Spleen (tissue), 11 donors: ENCODE measurements at regions not wholly inside any gene's neighbourhood (a gene's known extent, or its start where the extent isn't known, plus 50 kb on each side); places are given as distances from the start of the nearest gene placed in this dataset.
"Not testable (repeated sequence)": the region's sequence is repeated elsewhere in the genome, so short reads cannot be mapped to it uniquely, and the experiment has no call there.

Source experiments
- DNase-seq: peaks from one replicate; pipeline ENCODE4 v3.0.0-alpha.2; 2020
- H3K27ac ChIP-seq, 8 donors: fragments of 200-600 bp; sonication (generic) in 7 of 8; 1 replicate in 4 of 8; 2 replicates in 4 of 8; pipeline versions ENCODE4 v1.5.0 to v1.8.0; 2016 to 2021; ENCODE audit warnings: inconsistent platforms in 4 of 8, mild to moderate bottlenecking in 4 of 8, moderate library complexity in 1 of 8
- H3K27me3 ChIP-seq, 7 donors: fragments of 200-600 bp; sonication (generic) in 6 of 7; replicated peaks in 1 of 7; 1 replicate in 4 of 7; 2 replicates in 3 of 7; pipeline versions ENCODE4 v1.5.0 to v1.8.0; 2016 to 2021; ENCODE audit warnings: inconsistent platforms in 3 of 7, mild to moderate bottlenecking in 1 of 7
- H3K36me3 ChIP-seq, 6 donors: fragments of 200-600 bp; sonication (generic) in 5 of 6; 1 replicate in 4 of 6; 2 replicates in 2 of 6; pipeline versions ENCODE4 v1.5.0 to v1.8.0; 2016 to 2021; ENCODE audit warnings: inconsistent platforms in 2 of 6
- H3K4me1 ChIP-seq, 6 donors: fragments of 200-600 bp; sonication (generic) in 5 of 6; 1 replicate in 3 of 6; 2 replicates in 3 of 6; pipeline versions ENCODE4 v1.5.0 to v1.8.0; 2016 to 2021; ENCODE audit warnings: inconsistent platforms in 3 of 6
- H3K4me3 ChIP-seq, 8 donors: fragments of 200-600 bp; sonication (generic) in 7 of 8; 1 replicate in 4 of 8; 2 replicates in 4 of 8; pipeline versions ENCODE4 v1.5.0 to v1.8.0; 2016 to 2021; ENCODE audit warnings: inconsistent platforms in 4 of 8, mild to moderate bottlenecking in 4 of 8, moderate library complexity in 2 of 8
- H3K9me3 ChIP-seq, 8 donors: fragments of 200-600 bp; sonication (generic) in 7 of 8; 1 replicate in 4 of 8; 2 replicates in 4 of 8; pipeline versions ENCODE4 v1.5.0 to v1.8.0; 2016 to 2021; ENCODE audit warnings: inconsistent platforms in 4 of 8
- POLR2A ChIP-seq, 3 donors: fragments of 450-650 bp; IDR thresholded peaks; one replicate each; pipeline ENCODE4 v1.5.1; 2017; ENCODE audit warnings: antibody characterized with exemption in 3 of 3, mild to moderate bottlenecking in 1 of 3
- POLR2AphosphoS5 ChIP-seq, 3 donors: sonication (generic); formaldehyde crosslinking; IDR thresholded peaks; one replicate each; pipeline ENCODE4 v1.5.1; 2017; ENCODE audit warnings: antibody characterized with exemption in 3 of 3
- WGBS, 5 donors: extraction: QIAGEN DNeasy Blood & Tissue Kit in 3 of 5; methylation state at CpG; one replicate each; pipeline versions ENCODE4 v1.1.5 to v1.1.7; 2013 to 2018; 5-methylcytosine and 5-hydroxymethylcytosine counted together
- intact Hi-C: fragments of 100-400 bp; cut with DNase I; formaldehyde crosslinking; loops from one replicate; pipeline ENCODE4 v1.15.0; 2023; ENCODE audit warnings: low total_unique reads
- TF ChIP-seq, protein P1 (sequence below), 11 experiments: fragments of 200-600 bp in 7 of 11; fragments of 450-650 bp in 4 of 11; sonication (generic) in 4 of 11; IDR thresholded peaks in 8 of 11; conservative IDR thresholded peaks in 3 of 11; 1 replicate in 7 of 11; 2 replicates in 4 of 11; pipeline versions ENCODE4 v1.4.0 to v1.8.0; 2016 to 2021; ENCODE audit warnings: antibody characterized with exemption in 11 of 11, inconsistent platforms in 4 of 11, mild to moderate bottlenecking in 1 of 11
- donor health status: healthy with polysubstance abuse.
- donor health status: DM: no; HTN: no; CAD: no; lungs with moderate emphysema.
- donor health status: DM: no; HTN: no; CAD: no.
- donor health status: Bipolar disorder and iron deficiency.
- donor health status: healthy.
- donor health status: DM: no; HTN: no; CAD: no.
- donor health status: DM: yes; HTN: yes; CAD: no.

DNA sequence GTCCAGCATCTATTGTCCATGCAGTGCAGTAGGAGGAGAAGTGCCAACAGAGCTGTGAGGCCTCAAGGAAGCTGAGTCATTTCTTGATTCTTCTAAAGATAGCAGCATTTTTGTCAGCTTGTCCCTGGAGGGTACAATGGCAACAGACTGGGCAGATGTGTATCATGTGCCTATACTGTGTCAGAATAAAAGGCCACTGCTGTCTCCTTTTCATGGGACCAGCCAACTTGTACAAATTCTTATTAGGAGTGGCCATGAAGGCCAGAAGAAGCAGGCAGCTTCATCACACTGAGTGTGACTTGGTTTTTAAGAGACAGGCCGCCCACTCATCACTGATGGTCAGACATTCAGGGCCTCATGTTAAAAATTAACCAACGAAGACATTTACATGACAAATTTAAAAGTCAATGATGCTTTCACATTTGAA lies 185.0 kb upstream of the FAM241A start:
- H3K36me3 ChIP-seq = no peaks in the 10 kb centered on the region
- intact Hi-C loops = no loop called here
- no peak for DNase-seq
- no peak overlapping the region for H3K27ac ChIP-seq
- no peak for TF ChIP-seq POLR2A (IDR thresholded peaks at IDR 0.05)
- TF ChIP-seq, protein P1, sequence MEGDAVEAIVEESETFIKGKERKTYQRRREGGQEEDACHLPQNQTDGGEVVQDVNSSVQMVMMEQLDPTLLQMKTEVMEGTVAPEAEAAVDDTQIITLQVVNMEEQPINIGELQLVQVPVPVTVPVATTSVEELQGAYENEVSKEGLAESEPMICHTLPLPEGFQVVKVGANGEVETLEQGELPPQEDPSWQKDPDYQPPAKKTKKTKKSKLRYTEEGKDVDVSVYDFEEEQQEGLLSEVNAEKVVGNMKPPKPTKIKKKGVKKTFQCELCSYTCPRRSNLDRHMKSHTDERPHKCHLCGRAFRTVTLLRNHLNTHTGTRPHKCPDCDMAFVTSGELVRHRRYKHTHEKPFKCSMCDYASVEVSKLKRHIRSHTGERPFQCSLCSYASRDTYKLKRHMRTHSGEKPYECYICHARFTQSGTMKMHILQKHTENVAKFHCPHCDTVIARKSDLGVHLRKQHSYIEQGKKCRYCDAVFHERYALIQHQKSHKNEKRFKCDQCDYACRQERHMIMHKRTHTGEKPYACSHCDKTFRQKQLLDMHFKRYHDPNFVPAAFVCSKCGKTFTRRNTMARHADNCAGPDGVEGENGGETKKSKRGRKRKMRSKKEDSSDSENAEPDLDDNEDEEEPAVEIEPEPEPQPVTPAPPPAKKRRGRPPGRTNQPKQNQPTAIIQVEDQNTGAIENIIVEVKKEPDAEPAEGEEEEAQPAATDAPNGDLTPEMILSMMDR (IDR thresholded peaks at IDR 0.05 in 8 of 11, conservative IDR thresholded peaks at IDR 0.05 in 3 of 11) = no peak
- no peak for TF ChIP-seq POLR2AphosphoS5 (IDR thresholded peaks at IDR 0.05)
- H3K9me3 ChIP-seq = no peaks in the 10 kb centered on the region
- H3K27me3 ChIP-seq = no peaks in the 10 kb centered on the region
- WGBS, 5 donors = 67 to 92% (median 81%) methylated on average over 2 of the region's 2 CpGs
- no peak overlapping the region for H3K4me3 ChIP-seq
- no peaks in the 10 kb centered on the region for H3K4me1 ChIP-seq

DNA sequence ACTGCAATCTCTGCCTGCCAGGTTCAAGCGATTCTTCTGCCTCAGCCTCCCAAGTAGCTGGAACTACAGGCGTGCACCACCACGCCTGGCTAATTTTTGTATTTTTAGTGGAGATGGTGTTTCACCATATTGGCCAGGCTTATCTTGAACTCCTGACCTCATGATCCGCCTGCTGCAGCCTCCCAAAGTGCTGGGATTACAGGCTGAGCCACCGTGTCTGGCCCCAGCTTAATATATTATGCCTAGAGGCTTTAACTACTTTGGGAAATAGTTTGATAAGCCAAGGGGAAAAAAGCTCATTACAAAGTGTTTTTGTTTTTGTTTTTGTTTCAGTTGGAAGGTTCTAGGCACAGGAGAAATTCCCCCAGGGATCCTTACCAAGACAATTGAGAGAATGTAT lies 184.2 kb upstream of the FAM241A start:
- DNase-seq, H3K27me3 ChIP-seq, H3K9me3 ChIP-seq, H3K4me3 ChIP-seq, H3K4me1 ChIP-seq, H3K27ac ChIP-seq, intact Hi-C loops, H3K36me3 ChIP-seq: not testable (repeated sequence)
- WGBS, 5 donors = 79 to 93% (median 83%) methylated on average over 5 of the region's 5 CpGs

GRCh38 chr4:111961809-111962208 lies 183.4 kb upstream of the FAM241A start:
- no peaks in the 10 kb centered on the region for H3K9me3 ChIP-seq
- intact Hi-C loops = no loop called here
- no peaks in the 10 kb centered on the region for H3K4me1 ChIP-seq
- no peaks in the 10 kb centered on the region for H3K36me3 ChIP-seq
- H3K27ac ChIP-seq = no peak overlapping the region
- DNase-seq = no peak
- WGBS, 5 donors = 77 to 85% (median 81%) methylated on average over 1 of the region's 1 CpG
- H3K27me3 ChIP-seq = no peaks in the 10 kb centered on the region
- TF ChIP-seq, protein P1 (IDR thresholded peaks at IDR 0.05 in 8 of 11, conservative IDR thresholded peaks at IDR 0.05 in 3 of 11) = no peak
- no peak for TF ChIP-seq POLR2A (IDR thresholded peaks at IDR 0.05)
- TF ChIP-seq POLR2AphosphoS5 (IDR thresholded peaks at IDR 0.05) = no peak
- H3K4me3 ChIP-seq = no peak overlapping the region

- Histone ChIP-seq H3K27me3 (no peaks in the 10 kb centered on the region), H3K36me3 (no peaks in the 10 kb centered on the region), H3K4me1 (no peaks in the 10 kb centered on the region), H3K4me3 (no peak overlapping the region), H3K27ac (no peak overlapping the region), H3K9me3 (no peaks in the 10 kb centered on the region)
- TF ChIP-seq POLR2A (IDR thresholded peaks at IDR 0.05) (no peak), POLR2AphosphoS5 (IDR thresholded peaks at IDR 0.05) (no peak)
- TF ChIP-seq, protein P1 (IDR thresholded peaks at IDR 0.05 in 8 of 11, conservative IDR thresholded peaks at IDR 0.05 in 3 of 11) = no peak
- intact Hi-C loops = no loop called here
- 65 to 83% (median 77%) methylated on average over 5 of the region's 5 CpGs for WGBS, 5 donors
- no peak for DNase-seq
Measured at GRCh38 chr4:111963158-111963700, 182.0 kb upstream of the FAM241A start.
